Ishikawa (cell line): ENCODE measurements at regions not wholly inside any gene's neighbourhood (a gene's known extent, or its start where the extent isn't known, plus 50 kb on each side); places are given as distances from the start of the nearest gene placed in this dataset.
A peak's percentile ranks its signal among the peaks of the same experiment; 100 is the strongest.

Source experiments
- CEBPB ChIP-seq: IDR thresholded peaks from 2 replicates; pipeline ENCODE4 v1.6.1; 2012
- CREB1 ChIP-seq: IDR thresholded peaks from 2 replicates; pipeline ENCODE4 v1.6.1; 2012; ENCODE audit warnings: low read depth
- EGR1 ChIP-seq: IDR thresholded peaks from 2 replicates; pipeline ENCODE4 v1.6.1; 2012
- EP300 ChIP-seq: IDR thresholded peaks from 2 replicates; pipeline ENCODE4 v1.6.1; 2012; ENCODE audit warnings: borderline replicate concordance
- FOXM1 ChIP-seq: IDR thresholded peaks from 2 replicates; pipeline ENCODE4 v1.6.1; 2012; ENCODE audit warnings: low read depth, borderline replicate concordance
- NFIC ChIP-seq: IDR thresholded peaks from 2 replicates; pipeline ENCODE4 v1.6.1; 2012
- RAD21 ChIP-seq: IDR thresholded peaks from 2 replicates; pipeline ENCODE4 v1.6.1; 2012; ENCODE audit warnings: low read depth
- REST ChIP-seq: IDR thresholded peaks from 2 replicates; pipeline ENCODE4 v1.6.1; 2012; ENCODE audit warnings: low read depth, mild to moderate bottlenecking
- TAF1 ChIP-seq: IDR thresholded peaks from 2 replicates; pipeline ENCODE4 v1.6.1; 2012; ENCODE audit warnings: low read depth, mild to moderate bottlenecking
- TCF12 ChIP-seq: IDR thresholded peaks from 2 replicates; pipeline ENCODE4 v1.6.1; 2012; ENCODE audit warnings: low read depth
- TEAD4 ChIP-seq: IDR thresholded peaks from 2 replicates; pipeline ENCODE4 v1.6.1; 2012
- USF1 ChIP-seq: IDR thresholded peaks from 2 replicates; pipeline ENCODE4 v1.6.1; 2012
- YY1 ChIP-seq: IDR thresholded peaks from 2 replicates; pipeline ENCODE4 v1.6.1; 2012; ENCODE audit warnings: low read depth
- ZBTB7A ChIP-seq: IDR thresholded peaks from 2 replicates; pipeline ENCODE4 v1.6.1; 2012; ENCODE audit warnings: low read depth
- TF ChIP-seq, protein P1 (sequence below): IDR thresholded peaks from 2 replicates; pipeline ENCODE4 v1.6.1; 2012

GRCh38 chr7:84674236-84674913 is 479.8 kb upstream of the SEMA3A start:
- TF ChIP-seq RAD21: no peak
- TF ChIP-seq REST: no peak
- TF ChIP-seq NFIC: peak; percentile 92
- TF ChIP-seq, protein P1, sequence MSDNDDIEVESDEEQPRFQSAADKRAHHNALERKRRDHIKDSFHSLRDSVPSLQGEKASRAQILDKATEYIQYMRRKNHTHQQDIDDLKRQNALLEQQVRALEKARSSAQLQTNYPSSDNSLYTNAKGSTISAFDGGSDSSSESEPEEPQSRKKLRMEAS: peak; percentile 54; the same call in 1 of the 2 replicates
- peak; percentile 73; the same call in 1 of the 2 replicates for TF ChIP-seq EP300
- peak; percentile 71; the same call in 1 of the 2 replicates for TF ChIP-seq FOXM1
- TF ChIP-seq EGR1: no peak
- TF ChIP-seq TEAD4: peak; percentile 49
- no peak for TF ChIP-seq TAF1
- no peak for TF ChIP-seq YY1
- no peak; the same call in 1 of the 2 replicates for TF ChIP-seq CEBPB
- peak; percentile 73 for TF ChIP-seq TCF12
- TF ChIP-seq ZBTB7A: no peak

GRCh38 chr7:84669177-84669732 is 474.7 kb upstream of the SEMA3A start:
- TF ChIP-seq CEBPB (no peak), EP300 (no peak), CREB1 (no peak), USF1 (no peak), TCF12 (no peak), ZBTB7A (no peak), TAF1 (no peak), TEAD4 (no peak), EGR1 (no peak), NFIC (no peak), YY1 (no peak)
- TF ChIP-seq, protein P1: no peak

DNA sequence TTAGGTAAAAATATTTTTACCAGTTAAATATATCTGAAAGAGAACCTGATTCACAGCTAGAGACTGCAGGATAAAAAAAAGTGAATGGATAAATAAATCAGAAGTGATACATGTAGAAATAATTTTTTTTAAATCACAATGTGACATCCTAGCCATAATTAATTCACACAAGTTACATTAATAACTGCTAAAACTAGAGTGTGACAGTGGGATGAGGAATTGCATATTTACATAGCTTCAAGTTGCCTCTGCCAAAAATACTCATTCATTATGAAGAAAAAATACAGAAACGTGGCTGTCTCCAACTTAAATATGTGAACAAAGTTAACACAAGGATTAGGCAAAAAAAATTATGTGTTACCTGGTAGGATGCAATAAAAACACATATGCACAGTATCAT is 473.5 kb upstream of the SEMA3A start:
- TF ChIP-seq CEBPB: no peak
- no peak for TF ChIP-seq ZBTB7A
- TF ChIP-seq FOXM1: no peak
- TF ChIP-seq TAF1: no peak
- TF ChIP-seq EGR1: no peak
- no peak for TF ChIP-seq EP300
- no peak for TF ChIP-seq CREB1
- no peak for TF ChIP-seq NFIC

- TF ChIP-seq FOXM1 (no peak), CREB1 (no peak), ZBTB7A (no peak), EGR1 (no peak), CEBPB (no peak)
These were observed 472.1 kb upstream of the SEMA3A start for GRCh38 chr7:84666651-84667050.

DNA sequence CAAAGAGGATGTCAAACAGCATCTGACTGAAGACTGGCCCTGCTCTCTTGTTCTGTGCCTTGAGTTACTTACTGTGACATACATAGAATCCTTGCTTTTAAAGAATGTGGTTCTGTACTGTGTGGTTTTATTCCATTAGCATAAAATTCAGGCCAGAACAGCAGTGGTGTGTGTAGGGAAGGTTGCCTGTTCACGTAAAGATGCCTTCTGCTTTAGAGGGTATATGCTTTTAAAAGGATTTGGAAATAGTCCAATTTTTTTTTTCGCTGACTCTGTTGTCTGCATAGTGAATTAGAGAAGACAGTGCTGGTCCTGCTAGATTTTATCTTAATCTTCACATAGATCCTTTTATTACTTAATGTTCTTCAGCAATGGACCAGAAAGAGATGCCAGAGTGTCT is 470.8 kb upstream of the SEMA3A start:
- TF ChIP-seq CEBPB (no peak), CREB1 (no peak), FOXM1 (no peak), YY1 (no peak), TAF1 (no peak), USF1 (no peak), EP300 (no peak), TEAD4 (no peak), NFIC (no peak), EGR1 (no peak), REST (no peak), TCF12 (no peak), RAD21 (no peak), ZBTB7A (no peak)
- TF ChIP-seq, protein P1: no peak
